Erythroblast (primary cell): ENCODE measurements at regions not wholly inside any gene's neighbourhood (a gene's known extent, or its start where the extent isn't known, plus 50 kb on each side); places are given as distances from the start of the nearest gene placed in this dataset.

ENCODE experiments used
- DNase-seq, 2 experiments: peaks; one replicate each; lab custom pipeline; 2025; lab: John Stamatoyannopoulos, UW
- GATA1 ChIP-seq: IDR thresholded peaks from 2 replicates; pipeline ENCODE4 v1.6.1; 2011; ENCODE audit warnings: low read depth, mild to moderate bottlenecking, control low read depth, low read length, moderate library complexity
- POLR2A ChIP-seq: IDR thresholded peaks from 2 replicates; pipeline ENCODE4 v1.6.1; 2011; ENCODE audit warnings: mild to moderate bottlenecking, low read length

- TF ChIP-seq GATA1: no peak
- TF ChIP-seq POLR2A: no peak
- DNase-seq: no peak
Measured at GRCh38 chr17:79226037-79226436, 151.4 kb downstream of the ENGASE start.

- TF ChIP-seq GATA1 (no peak), POLR2A (no peak)
Measured at GRCh38 chr17:79224903-79225302, 150.3 kb downstream of the ENGASE start.

GRCh38 chr17:79224476-79224875 lies 149.9 kb downstream of the ENGASE start:
- DNase-seq: no peak
- TF ChIP-seq POLR2A (no peak), GATA1 (no peak)

More at GRCh38 chr17:79224903-79225302, 150.3 kb downstream of the ENGASE start:
- no peak for DNase-seq

DNA sequence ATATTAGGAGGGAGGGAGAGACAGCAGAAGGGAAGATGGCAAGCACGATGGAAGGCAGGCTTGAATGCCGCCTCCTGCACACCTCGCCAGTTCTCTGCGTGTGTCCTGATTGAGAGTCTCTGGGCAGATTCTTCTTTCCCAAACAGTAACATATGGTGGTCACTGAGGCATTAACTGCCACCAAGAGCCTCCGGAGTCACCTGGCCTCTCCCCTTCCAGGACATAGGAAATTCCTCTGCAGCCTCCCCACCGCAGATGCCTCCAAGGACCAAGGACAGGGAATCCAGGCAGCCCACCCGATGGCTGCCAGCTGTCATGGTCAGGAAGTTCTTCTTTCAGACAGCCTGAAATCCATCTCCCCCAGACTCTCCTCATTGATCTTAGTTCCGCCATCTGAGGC lies 149.3 kb downstream of the ENGASE start:
- no peak for TF ChIP-seq GATA1
- DNase-seq: no peak

DNA sequence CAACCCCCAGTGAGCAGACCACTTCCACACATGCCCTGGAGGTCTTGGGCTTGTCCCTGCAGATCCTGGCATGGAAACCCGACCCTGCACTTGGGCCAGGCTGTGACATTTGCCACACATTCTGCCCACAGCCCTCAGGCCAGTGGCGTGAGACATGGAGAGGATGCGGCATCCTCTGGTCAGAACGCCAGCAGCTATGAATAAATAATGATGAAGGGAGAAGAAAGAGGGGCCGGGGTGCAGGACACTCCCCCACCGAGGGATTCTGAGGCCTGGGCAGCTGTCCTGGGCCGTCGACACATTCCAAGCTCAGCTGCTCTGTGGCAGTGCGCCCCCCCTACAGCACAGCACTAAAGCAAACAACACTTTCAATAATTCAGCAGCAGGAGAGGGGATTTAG lies 148.8 kb downstream of the ENGASE start:
- no peak for TF ChIP-seq POLR2A
- TF ChIP-seq GATA1: no peak
- DNase-seq: no peak

DNA sequence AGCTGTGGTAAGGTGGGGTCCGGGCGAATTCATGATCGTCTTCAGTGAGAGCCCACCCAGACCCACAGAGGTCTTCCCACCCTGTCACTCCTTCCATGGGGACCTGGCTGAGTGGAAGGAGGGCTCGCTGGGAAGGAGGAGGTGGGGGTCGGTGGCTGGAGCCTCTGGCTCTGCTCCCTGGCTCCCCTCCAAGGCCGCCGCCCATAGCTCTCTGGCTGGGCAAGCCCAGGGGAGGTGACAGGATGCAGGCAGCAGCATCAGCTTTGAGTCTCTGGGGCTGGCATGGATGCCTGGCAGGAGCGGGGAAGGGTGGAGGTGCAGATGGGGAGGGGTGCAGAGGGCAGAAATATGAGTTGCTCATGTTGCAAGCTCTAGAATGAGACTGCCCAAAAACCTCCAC lies 147.0 kb downstream of the ENGASE start:
- TF ChIP-seq POLR2A (no peak), GATA1 (no peak)
- no peak for DNase-seq

DNA sequence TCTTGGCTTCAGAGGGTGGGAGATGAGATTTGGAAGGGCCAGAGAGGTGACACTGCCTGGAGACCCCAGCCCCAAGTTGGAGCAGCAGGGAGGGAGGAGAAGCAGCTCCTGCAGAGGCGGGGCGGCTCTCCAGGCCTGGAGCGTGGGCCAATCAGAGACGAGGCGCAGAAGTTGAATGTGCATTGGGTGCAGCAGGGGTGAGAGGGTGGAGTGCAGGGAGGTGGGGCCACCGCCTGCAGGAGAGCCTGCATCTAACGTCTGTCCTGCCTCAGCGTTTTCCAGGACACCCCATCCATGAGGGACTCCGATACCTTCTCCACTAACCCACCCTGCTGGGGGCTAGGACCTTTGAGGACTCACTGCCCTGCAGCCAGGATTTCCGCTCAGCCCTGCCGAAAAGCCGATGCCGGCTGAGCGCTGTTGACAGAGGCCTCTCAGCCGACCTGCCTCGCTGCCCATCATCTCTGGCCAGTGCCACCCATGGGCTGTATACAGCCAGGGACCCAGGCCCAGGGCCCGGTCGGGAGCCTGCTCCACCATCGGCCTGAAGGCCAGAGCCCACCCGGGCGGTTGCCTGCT lies 146.2 kb downstream of the ENGASE start:
- DNase-seq: no peak
- TF ChIP-seq GATA1 (no peak), POLR2A (no peak)

GRCh38 chr17:79220201-79220712 lies 145.6 kb downstream of the ENGASE start:
- no peak for TF ChIP-seq POLR2A
- no peak for TF ChIP-seq GATA1
- DNase-seq: no peak

DNA sequence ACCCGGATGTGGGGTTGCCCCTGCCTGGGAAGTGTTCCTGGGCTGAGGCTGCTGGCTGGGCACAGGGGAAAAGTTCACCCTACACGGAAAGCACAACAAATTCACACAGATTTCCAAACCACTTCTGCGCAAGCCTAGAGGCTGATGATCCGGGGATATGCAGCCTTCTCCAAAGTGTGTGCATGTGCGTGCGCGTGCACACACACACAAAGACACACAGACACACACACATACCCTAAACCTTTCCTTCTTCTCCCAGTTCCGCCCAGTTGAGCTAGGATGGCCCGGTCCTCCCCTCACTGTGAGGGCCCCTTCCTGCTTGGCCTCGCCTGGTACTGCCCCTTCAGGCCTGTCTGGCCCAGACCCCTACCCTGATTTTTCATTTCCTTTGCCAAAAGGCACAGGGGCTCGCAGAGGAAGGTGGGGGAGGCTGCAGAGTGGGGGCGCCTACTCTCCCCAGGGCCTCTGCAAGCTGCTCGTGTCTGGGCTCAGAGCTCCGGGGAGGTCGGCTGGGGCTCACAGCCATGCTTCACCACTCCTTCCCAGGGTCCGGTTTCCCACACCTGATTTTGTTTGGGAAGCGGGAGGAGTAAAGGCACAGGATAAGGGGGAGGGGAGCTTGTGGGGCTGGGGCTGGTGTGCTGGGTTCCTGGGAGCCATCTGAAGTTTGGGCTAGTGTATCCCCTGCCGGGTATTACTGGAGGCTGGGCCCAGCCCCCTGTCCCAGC lies 144.7 kb downstream of the ENGASE start:
- DNase-seq: no peak
- TF ChIP-seq GATA1 (no peak), POLR2A (no peak)

- TF ChIP-seq POLR2A: no peak
- DNase-seq: no peak
Measured at GRCh38 chr17:79218825-79219200, 144.2 kb downstream of the ENGASE start.

- no peak for DNase-seq
- TF ChIP-seq GATA1 (no peak), POLR2A (no peak)
Measured at GRCh38 chr17:79218175-79218824, 143.7 kb downstream of the ENGASE start.

- no peak for DNase-seq
- TF ChIP-seq GATA1: no peak
- no peak for TF ChIP-seq POLR2A
Measured at GRCh38 chr17:79217473-79218135, 143.0 kb downstream of the ENGASE start.

- no peak for DNase-seq
- TF ChIP-seq POLR2A (no peak), GATA1 (no peak)
Measured at GRCh38 chr17:79216826-79217225, 142.2 kb downstream of the ENGASE start.

GRCh38 chr17:79216391-79216790 lies 141.8 kb downstream of the ENGASE start:
- TF ChIP-seq GATA1 (no peak), POLR2A (no peak)

DNA sequence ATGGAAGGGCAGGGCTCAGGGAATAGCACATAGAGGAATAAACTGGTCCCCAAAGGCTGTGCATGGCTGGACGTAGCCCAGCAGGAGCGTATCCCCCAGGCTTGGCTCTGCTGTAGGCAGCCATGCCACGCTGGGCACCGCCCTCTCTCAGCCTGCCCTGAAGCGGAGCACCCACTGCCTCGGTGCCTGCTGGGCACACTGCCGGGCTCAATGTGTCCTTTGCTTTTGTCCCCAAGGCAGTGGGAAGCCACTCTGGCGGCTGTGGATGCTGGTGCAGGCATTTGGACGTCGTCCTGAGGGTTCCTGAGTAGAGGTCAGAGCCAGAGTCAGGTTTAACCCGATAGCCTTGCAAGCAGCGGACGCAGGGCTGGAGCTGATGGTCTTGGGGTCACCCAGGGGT lies 141.0 kb downstream of the ENGASE start:
- TF ChIP-seq POLR2A: no peak
- TF ChIP-seq GATA1: no peak
- DNase-seq: no peak

More at GRCh38 chr17:79216391-79216790, 141.8 kb downstream of the ENGASE start:
- no peak for DNase-seq
